ENCODE measurements at regions not wholly inside any gene's neighbourhood (a gene's known extent, or its start where the extent isn't known, plus 50 kb on each side); places are given as distances from the start of the nearest gene placed in this dataset.

- DNase-seq: no peak
- Histone ChIP-seq H3K27ac (ENCODE audit: insufficient read length, low read depth, low read length) (no peak overlapping the region), H3K4me2 (ENCODE audit: insufficient read depth, insufficient read length, low read length) (no peak overlapping the region), H2BK120ac (ENCODE audit: low read depth, low read length, poor library complexity, severe bottlenecking) (no peak overlapping the region), H2AFZ (ENCODE audit: low read length) (no peak overlapping the region), H4K5ac (ENCODE audit: insufficient read length, low read depth, low read length) (no peak overlapping the region), H3K9me3 (ENCODE audit: control insufficient read depth, low read depth, low read length) (no peaks in the 10 kb centered on the region), H2BK12ac (ENCODE audit: insufficient read length, low read depth, low read length) (no peak overlapping the region), H2BK15ac (ENCODE audit: low read depth, low read length) (no peak overlapping the region), H3K27me3 (ENCODE audit: insufficient read depth, low read length) (no peaks in the 10 kb centered on the region), H3K4ac (ENCODE audit: low read depth, low read length) (no peak overlapping the region), H2BK20ac (ENCODE audit: low read depth, low read length, poor library complexity, severe bottlenecking) (no peak overlapping the region), H2BK5ac (ENCODE audit: insufficient read length, low read length) (no peak overlapping the region), H3K14ac (ENCODE audit: insufficient read depth, low read length) (no peak overlapping the region), H3K18ac (ENCODE audit: insufficient read length, low read depth, low read length) (no peak overlapping the region), H4K91ac (ENCODE audit: insufficient read length, low read depth, low read length) (no peak overlapping the region), H3K4me1 (ENCODE audit: insufficient read depth, low read length) (no peaks in the 10 kb centered on the region), H3T11ph (ENCODE audit: low read length) (no peak overlapping the region), H3K23me2 (ENCODE audit: insufficient read length, low read depth, low read length, poor library complexity, severe bottlenecking) (no peaks in the 10 kb centered on the region), H3K9ac (ENCODE audit: extremely low read depth, insufficient read length, low read length) (no peak overlapping the region), H3K79me1 (ENCODE audit: insufficient read depth, low read depth, low read length, poor library complexity, severe bottlenecking) (no peaks in the 10 kb centered on the region), H3K56ac (ENCODE audit: insufficient read length, low read depth, low read length) (no peak overlapping the region), H4K8ac (replicated peaks; ENCODE audit: insufficient read length, low read depth, low read length) (no peak overlapping the region), H2AK5ac (ENCODE audit: insufficient read length, low read length) (no peak overlapping the region), H3K23ac (ENCODE audit: insufficient read length, low read depth, low read length) (no peak overlapping the region), H3K79me2 (ENCODE audit: insufficient read depth, low read length) (no peaks in the 10 kb centered on the region), H4K20me1 (ENCODE audit: control insufficient read depth, insufficient read depth, insufficient read length) (no peaks in the 10 kb centered on the region)
- H3K36me3 Mint-ChIP-seq (ENCODE audit: insufficient read depth in 1 of 3, low read depth in 3 of 3): peaks cover 0 to 3% (median 0%) of the 10 kb centered on the region in 3 experiments; a peak in 1 of 7 replicates
- H3K4me3 Mint-ChIP-seq: no peak overlapping the region
- no peak overlapping the region for H3K27ac Mint-ChIP-seq
- TF ChIP-seq CTCF (conservative IDR thresholded peaks at IDR 0.05): no peak
- peaks cover 0 to 3% of the 10 kb centered on the region in 2 experiments; a peak in 1 of 4 replicates for H3K4me1 Mint-ChIP-seq
- peaks cover 10% of the 10 kb centered on the region for H3K27me3 Mint-ChIP-seq (ENCODE audit: low read depth)
- 0 out of 5 replicates have a peak, but pooled peaks cover 0 to under 1% of the 10 kb centered on the region in 2 experiments for H3K9me3 Mint-ChIP-seq
- no CpG with 5 or more reads among the region's 5 CpGs for WGBS (ENCODE audit: extremely low coverage, insufficient read length, low lambda C conversion rate)
Observed at GRCh38 chr12:127448906-127449305, 818.1 kb upstream of the TMEM132C start.

All from H9 (cell line).